PC-9 (cell line): ENCODE measurements at regions not wholly inside any gene's neighbourhood (a gene's known extent, or its start where the extent isn't known, plus 50 kb on each side); places are given as distances from the start of the nearest gene placed in this dataset.

Source experiments
- EZH2 ChIP-seq: fragments of 200-600 bp; sonication (generic); IDR thresholded peaks from 2 replicates; pipeline ENCODE4 v1.8.0; 2017; ENCODE audit warnings: antibody characterized with exemption, low read depth
- TF ChIP-seq, protein P1 (sequence below): fragments of 200-600 bp; sonication (generic); conservative IDR thresholded peaks from 2 replicates; pipeline ENCODE4 v1.6.1; 2017; ENCODE audit warnings: mixed run types, antibody characterized with exemption, mild to moderate bottlenecking, moderate library complexity

DNA sequence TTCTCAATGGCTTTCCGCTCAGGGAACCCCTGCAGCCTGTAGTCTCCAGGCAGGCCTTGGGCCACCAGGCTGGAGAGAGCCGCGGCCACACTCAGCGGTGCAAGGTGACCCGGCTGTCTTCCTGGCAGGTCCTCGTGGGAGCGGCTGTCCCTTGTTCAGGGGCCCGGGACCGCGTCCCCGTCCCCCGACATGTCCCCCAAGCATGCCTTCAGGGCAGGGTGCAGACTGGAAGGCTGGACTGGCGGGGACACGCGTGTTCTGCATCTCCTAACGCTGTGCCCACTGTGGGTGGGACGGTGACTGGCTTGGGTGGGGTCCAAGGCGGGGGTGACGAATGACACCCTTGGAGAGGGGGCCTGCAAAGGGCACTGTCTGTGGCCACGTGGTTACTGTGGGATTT lies 93.6 kb downstream of the WTIP start:
- TF ChIP-seq, protein P1, sequence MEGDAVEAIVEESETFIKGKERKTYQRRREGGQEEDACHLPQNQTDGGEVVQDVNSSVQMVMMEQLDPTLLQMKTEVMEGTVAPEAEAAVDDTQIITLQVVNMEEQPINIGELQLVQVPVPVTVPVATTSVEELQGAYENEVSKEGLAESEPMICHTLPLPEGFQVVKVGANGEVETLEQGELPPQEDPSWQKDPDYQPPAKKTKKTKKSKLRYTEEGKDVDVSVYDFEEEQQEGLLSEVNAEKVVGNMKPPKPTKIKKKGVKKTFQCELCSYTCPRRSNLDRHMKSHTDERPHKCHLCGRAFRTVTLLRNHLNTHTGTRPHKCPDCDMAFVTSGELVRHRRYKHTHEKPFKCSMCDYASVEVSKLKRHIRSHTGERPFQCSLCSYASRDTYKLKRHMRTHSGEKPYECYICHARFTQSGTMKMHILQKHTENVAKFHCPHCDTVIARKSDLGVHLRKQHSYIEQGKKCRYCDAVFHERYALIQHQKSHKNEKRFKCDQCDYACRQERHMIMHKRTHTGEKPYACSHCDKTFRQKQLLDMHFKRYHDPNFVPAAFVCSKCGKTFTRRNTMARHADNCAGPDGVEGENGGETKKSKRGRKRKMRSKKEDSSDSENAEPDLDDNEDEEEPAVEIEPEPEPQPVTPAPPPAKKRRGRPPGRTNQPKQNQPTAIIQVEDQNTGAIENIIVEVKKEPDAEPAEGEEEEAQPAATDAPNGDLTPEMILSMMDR, result no peak
- TF ChIP-seq EZH2, result no peak
